Activated CD4-positive, alpha-beta T cell treated with anti-CD3 and anti-CD28 coated beads, Interleukin-2, amount 10 ng/mL, durations not matched to agents 24 days and 14 days (primary cell): ENCODE measurements at regions not wholly inside any gene's neighbourhood (a gene's known extent, or its start where the extent isn't known, plus 50 kb on each side); places are given as distances from the start of the nearest gene placed in this dataset.

Experiments used
- DNase-seq: peaks from one replicate; pipeline ENCODE4 v3.0.0; 2022
- H3K27ac Mint-ChIP-seq: one replicate; pipeline ENCODE4 v1.8.0; 2022; ENCODE audit warnings: mild to moderate bottlenecking, mixed read lengths
- H3K27me3 Mint-ChIP-seq: one replicate; pipeline ENCODE4 v1.8.0; 2022; ENCODE audit warnings: mixed read lengths
- H3K36me3 Mint-ChIP-seq: one replicate; pipeline ENCODE4 v1.8.0; 2022; ENCODE audit warnings: low read depth, mild to moderate bottlenecking, mixed read lengths
- H3K4me1 Mint-ChIP-seq: one replicate; pipeline ENCODE4 v1.8.0; 2021; ENCODE audit warnings: mixed read lengths
- H3K4me3 Mint-ChIP-seq: one replicate; pipeline ENCODE4 v1.8.0; 2022; ENCODE audit warnings: mild to moderate bottlenecking, moderate library complexity, mixed read lengths
- H3K9me3 Mint-ChIP-seq: one replicate; pipeline ENCODE4 v1.8.0; 2021; ENCODE audit warnings: mixed read lengths
- intact Hi-C: fragments of 100-400 bp; cut with micrococcal nuclease; formaldehyde crosslinking; loops from one replicate; pipeline ENCODE4 v1.15.1; 2023

DNA sequence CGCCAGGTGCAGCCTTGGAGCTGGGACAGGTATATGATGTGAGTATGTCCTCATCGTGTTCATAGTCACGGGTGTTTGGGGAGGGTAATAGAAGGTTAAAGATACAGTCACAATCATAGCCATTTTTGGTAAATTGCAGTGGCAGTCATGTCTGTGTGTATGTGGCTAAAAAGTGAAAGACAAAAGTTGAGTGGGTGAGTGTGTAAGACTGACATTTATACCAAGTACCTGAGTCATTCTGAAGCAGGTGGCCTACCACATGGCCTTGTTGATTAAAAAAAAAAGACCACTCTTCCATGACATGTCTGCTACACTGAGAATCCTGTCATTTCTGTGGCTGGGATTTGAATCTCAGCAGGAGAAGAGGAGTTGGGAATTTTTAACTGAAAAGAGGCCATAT, 181.9 kb downstream of the SCP2D1 start:
- no peaks in the 10 kb centered on the region for H3K27me3 Mint-ChIP-seq
- no peaks in the 10 kb centered on the region for H3K9me3 Mint-ChIP-seq
- H3K4me3 Mint-ChIP-seq: no peak overlapping the region
- no peaks in the 10 kb centered on the region for H3K36me3 Mint-ChIP-seq
- no peaks in the 10 kb centered on the region for H3K4me1 Mint-ChIP-seq
- no peak overlapping the region for H3K27ac Mint-ChIP-seq
- no peak for DNase-seq
- intact Hi-C loops: no loop called here

GRCh38 chr20:18999086-18999485, 185.5 kb downstream of the SCP2D1 start:
- DNase-seq: no peak
- Mint-ChIP-seq H3K36me3 (no peaks in the 10 kb centered on the region), H3K27ac (no peak overlapping the region), H3K27me3 (no peaks in the 10 kb centered on the region), H3K4me1 (no peaks in the 10 kb centered on the region), H3K4me3 (no peak overlapping the region), H3K9me3 (no peaks in the 10 kb centered on the region)
- intact Hi-C loops: no loop called here

- no peak overlapping the region for H3K27ac Mint-ChIP-seq
- H3K4me1 Mint-ChIP-seq: no peaks in the 10 kb centered on the region
- intact Hi-C loops: no loop called here
- DNase-seq: no peak
- H3K36me3 Mint-ChIP-seq: no peaks in the 10 kb centered on the region
- no peak overlapping the region for H3K4me3 Mint-ChIP-seq
- H3K9me3 Mint-ChIP-seq: no peaks in the 10 kb centered on the region
- no peaks in the 10 kb centered on the region for H3K27me3 Mint-ChIP-seq
Observed at GRCh38 chr20:19000078-19000477, 186.5 kb downstream of the SCP2D1 start.

DNA sequence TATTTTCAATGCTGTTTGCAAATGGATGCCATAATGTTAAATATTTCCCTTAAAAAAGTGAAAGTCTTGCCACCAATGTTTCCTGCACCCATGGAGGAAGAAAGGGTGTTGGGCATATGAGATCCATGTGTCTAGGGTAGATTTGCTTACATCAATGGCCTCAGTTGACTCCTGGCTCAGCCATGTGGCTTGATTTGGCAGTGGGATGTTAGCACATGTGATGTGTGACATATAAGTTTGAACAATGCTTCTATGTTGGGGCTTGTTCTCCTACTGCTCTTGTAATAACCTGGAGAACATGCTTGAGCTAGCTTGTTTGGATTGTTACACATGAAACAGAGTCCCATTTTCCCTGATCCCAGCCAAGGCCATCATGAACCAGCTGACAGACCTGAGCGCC, 187.6 kb downstream of the SCP2D1 start:
- Mint-ChIP-seq H3K27ac (no peak overlapping the region), H3K36me3 (no peaks in the 10 kb centered on the region), H3K9me3 (no peaks in the 10 kb centered on the region), H3K4me3 (no peak overlapping the region), H3K27me3 (no peaks in the 10 kb centered on the region), H3K4me1 (no peaks in the 10 kb centered on the region)
- DNase-seq: no peak
- intact Hi-C loops: no loop called here

DNA sequence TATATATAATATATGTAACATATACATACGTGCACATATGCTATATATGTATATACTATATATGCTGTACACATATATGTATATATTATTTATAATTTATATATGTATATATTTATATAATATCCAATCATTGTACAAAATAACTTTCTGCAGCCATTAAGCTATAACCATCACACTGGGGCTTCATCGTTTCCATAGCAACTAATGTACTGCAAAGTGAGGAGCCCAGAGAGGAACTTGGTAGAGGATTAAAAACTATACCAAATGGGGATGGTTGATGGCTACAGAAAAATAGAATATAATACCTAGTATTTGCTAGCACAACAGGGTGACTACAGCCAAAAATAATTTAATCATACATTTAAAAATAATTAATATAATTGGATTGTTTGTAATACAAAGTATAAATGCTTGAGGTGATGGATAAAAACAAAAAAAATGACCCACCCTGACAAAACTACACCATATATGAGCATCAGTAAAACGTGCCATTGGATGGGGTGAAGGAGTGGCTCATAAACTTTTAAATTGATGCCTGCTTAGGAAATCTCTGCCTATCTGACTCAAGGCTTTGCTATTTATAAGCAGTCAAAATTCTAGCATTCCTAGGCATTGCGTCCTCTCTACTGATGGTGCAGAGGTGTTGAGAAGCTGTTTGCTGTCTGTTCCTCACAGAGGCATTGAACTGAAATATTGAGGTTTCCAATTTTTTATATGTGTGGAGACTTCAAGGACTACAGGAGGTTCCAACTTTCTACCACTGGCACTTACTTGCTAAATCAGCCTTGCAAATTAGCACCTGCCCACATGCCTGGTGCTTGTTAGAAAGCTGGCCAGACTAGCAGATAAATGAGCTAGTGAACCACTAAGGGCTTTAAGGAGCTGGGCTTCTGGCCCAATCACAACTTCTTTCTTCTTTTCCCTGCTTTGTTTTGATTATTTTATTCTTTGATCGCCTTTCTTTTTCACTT, 190.1 kb downstream of the SCP2D1 start:
- Mint-ChIP-seq H3K4me1 (no peaks in the 10 kb centered on the region), H3K4me3 (no peak overlapping the region), H3K27me3 (no peaks in the 10 kb centered on the region), H3K27ac (no peak overlapping the region), H3K36me3 (no peaks in the 10 kb centered on the region), H3K9me3 (no peaks in the 10 kb centered on the region)
- intact Hi-C loops: no loop called here
- DNase-seq: no peak

GRCh38 chr20:19004975-19005374, 191.4 kb downstream of the SCP2D1 start:
- Mint-ChIP-seq H3K4me1 (no peaks in the 10 kb centered on the region), H3K27me3 (no peaks in the 10 kb centered on the region), H3K9me3 (no peaks in the 10 kb centered on the region), H3K36me3 (no peaks in the 10 kb centered on the region), H3K4me3 (no peak overlapping the region), H3K27ac (no peak overlapping the region)
- DNase-seq: no peak
- intact Hi-C loops: no loop called here

GRCh38 chr20:19008497-19008896, 194.9 kb downstream of the SCP2D1 start:
- no peaks in the 10 kb centered on the region for H3K9me3 Mint-ChIP-seq
- intact Hi-C loops: no loop called here
- no peak overlapping the region for H3K4me3 Mint-ChIP-seq
- DNase-seq: no peak
- no peaks in the 10 kb centered on the region for H3K27me3 Mint-ChIP-seq
- H3K4me1 Mint-ChIP-seq: no peaks in the 10 kb centered on the region
- no peak overlapping the region for H3K27ac Mint-ChIP-seq
- H3K36me3 Mint-ChIP-seq: no peaks in the 10 kb centered on the region

DNA sequence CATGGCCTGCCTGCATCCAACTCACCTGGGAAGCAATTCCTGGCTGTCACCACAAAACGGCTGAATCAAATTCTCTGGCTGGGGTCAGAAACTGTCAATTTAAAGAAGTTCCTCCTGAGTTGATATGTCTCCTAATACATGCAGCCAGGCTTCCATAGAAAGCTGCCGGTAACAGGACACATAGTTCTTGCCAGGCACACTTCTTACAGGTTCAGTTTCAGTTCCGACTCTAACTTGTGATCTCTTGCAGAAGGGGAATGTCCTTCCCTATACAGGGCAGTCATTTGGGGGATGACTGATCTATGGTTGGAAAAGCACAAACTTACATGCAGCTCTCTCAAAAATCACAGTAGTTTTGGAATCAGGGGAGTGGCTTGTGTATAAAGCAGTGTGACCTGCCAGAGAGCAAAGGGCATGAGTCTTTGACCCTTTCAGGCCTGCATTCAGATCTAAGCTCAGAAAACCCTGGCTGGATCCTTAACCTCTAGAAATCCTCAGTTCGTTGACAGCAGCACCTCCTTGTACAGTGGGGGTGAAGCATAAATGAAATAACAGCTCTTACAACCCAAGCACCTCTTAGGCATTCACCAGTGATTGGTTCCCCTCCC, 195.6 kb downstream of the SCP2D1 start:
- intact Hi-C loops: no loop called here
- no peak for DNase-seq
- no peaks in the 10 kb centered on the region for H3K9me3 Mint-ChIP-seq
- H3K27ac Mint-ChIP-seq: no peak overlapping the region
- no peaks in the 10 kb centered on the region for H3K4me1 Mint-ChIP-seq
- no peaks in the 10 kb centered on the region for H3K36me3 Mint-ChIP-seq
- no peak overlapping the region for H3K4me3 Mint-ChIP-seq
- no peaks in the 10 kb centered on the region for H3K27me3 Mint-ChIP-seq

- H3K9me3 Mint-ChIP-seq: no peaks in the 10 kb centered on the region
- DNase-seq: no peak
- H3K4me3 Mint-ChIP-seq: no peak overlapping the region
- H3K27ac Mint-ChIP-seq: no peak overlapping the region
- intact Hi-C loops: no loop called here
- H3K27me3 Mint-ChIP-seq: no peaks in the 10 kb centered on the region
- H3K4me1 Mint-ChIP-seq: no peaks in the 10 kb centered on the region
- no peaks in the 10 kb centered on the region for H3K36me3 Mint-ChIP-seq
Observed at GRCh38 chr20:19012676-19013075, 199.1 kb downstream of the SCP2D1 start.

DNA sequence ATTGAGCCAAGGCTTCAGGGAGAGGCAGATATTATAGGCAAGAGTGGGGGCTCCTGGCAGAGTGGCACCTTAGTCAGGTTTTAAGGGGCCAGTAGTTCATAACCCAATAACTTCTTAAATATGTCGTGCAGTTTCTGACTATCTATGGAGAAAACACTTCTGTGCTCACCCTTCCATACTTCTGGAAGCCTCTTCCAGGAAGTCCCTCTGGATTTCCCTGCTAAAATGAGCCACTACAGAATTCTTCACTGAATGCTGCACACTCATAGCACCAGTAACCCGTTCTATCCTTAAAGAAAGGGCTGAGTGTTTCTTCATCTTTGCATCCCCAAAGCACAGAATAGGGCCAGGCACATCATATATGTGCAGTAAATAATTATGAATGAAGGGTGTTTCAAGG, 198.5 kb upstream of the SLC24A3 start:
- Mint-ChIP-seq H3K9me3 (no peaks in the 10 kb centered on the region), H3K27ac (no peak overlapping the region), H3K27me3 (no peaks in the 10 kb centered on the region), H3K4me1 (no peaks in the 10 kb centered on the region), H3K4me3 (no peak overlapping the region), H3K36me3 (no peaks in the 10 kb centered on the region)
- intact Hi-C loops: no loop called here
- no peak for DNase-seq

GRCh38 chr20:19015351-19016139, 196.9 kb upstream of the SLC24A3 start:
- no peak overlapping the region for H3K4me3 Mint-ChIP-seq
- H3K27me3 Mint-ChIP-seq: no peaks in the 10 kb centered on the region
- H3K4me1 Mint-ChIP-seq: no peaks in the 10 kb centered on the region
- no peak for DNase-seq
- H3K27ac Mint-ChIP-seq: no peak overlapping the region
- H3K36me3 Mint-ChIP-seq: no peaks in the 10 kb centered on the region
- no peaks in the 10 kb centered on the region for H3K9me3 Mint-ChIP-seq
- intact Hi-C loops: no loop called here

GRCh38 chr20:19016140-19016497, 196.3 kb upstream of the SLC24A3 start:
- intact Hi-C loops: no loop called here
- H3K9me3 Mint-ChIP-seq: no peaks in the 10 kb centered on the region
- H3K36me3 Mint-ChIP-seq: no peaks in the 10 kb centered on the region
- no peaks in the 10 kb centered on the region for H3K27me3 Mint-ChIP-seq
- no peak overlapping the region for H3K4me3 Mint-ChIP-seq
- H3K27ac Mint-ChIP-seq: no peak overlapping the region
- no peak for DNase-seq
- no peaks in the 10 kb centered on the region for H3K4me1 Mint-ChIP-seq

DNA sequence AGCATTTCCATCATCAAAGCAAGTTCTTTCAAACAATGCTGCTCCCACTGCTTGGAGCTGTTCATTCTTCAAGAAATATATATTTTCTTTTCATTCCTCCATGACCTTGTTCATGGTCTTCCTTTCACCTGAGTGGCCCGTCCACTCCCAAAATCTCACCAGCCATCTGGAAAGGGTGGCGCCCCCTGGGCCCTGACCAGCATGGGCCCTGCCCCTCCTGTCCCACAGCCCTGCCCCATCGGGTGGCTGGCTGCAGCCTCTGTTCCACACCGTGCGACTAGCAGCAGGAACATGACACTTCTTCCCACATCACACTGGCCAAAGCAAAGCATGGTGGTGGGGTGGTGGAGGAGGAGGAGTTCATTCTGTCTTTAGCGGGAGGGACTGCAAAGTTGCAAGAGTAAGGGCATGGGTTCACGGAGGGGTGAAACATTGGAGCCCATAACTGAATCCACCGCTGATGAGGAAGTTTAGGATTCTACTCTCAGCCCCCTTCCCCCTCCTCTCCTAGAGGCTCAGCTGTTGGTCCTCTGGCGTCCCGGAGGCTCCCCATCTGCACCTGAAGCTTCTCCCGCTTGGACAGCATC, 195.2 kb upstream of the SLC24A3 start:
- H3K36me3 Mint-ChIP-seq: no peaks in the 10 kb centered on the region
- no peak overlapping the region for H3K4me3 Mint-ChIP-seq
- no peaks in the 10 kb centered on the region for H3K4me1 Mint-ChIP-seq
- no peak for DNase-seq
- H3K27ac Mint-ChIP-seq: no peak overlapping the region
- no peaks in the 10 kb centered on the region for H3K27me3 Mint-ChIP-seq
- intact Hi-C loops: no loop called here
- H3K9me3 Mint-ChIP-seq: no peaks in the 10 kb centered on the region

DNA sequence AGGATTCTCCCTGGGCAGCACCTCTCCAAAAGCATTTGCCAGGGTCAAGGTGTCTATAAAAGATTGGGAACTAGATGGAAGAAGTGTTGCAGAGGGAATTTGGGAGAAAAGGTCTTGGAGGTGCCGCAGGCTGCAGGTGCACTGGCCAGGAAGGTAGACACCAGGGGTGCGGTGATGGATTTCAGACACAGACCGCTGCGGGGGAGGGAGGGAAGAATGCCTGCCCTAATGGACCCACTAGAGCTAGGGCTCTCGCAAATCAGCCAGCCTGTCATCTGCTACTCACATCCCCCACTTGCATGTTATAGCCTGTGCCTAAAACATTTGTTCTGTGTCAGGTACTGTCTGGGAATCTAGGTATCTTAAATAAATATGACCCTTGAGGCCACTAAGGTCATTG, 193.6 kb upstream of the SLC24A3 start:
- Mint-ChIP-seq H3K9me3 (no peaks in the 10 kb centered on the region), H3K27me3 (no peaks in the 10 kb centered on the region), H3K36me3 (no peaks in the 10 kb centered on the region), H3K4me3 (no peak overlapping the region), H3K27ac (no peak overlapping the region), H3K4me1 (no peaks in the 10 kb centered on the region)
- no peak for DNase-seq
- intact Hi-C loops: no loop called here
